ENCODE measurements at regions not wholly inside any gene's neighbourhood (a gene's known extent, or its start where the extent isn't known, plus 50 kb on each side); places are given as distances from the start of the nearest gene placed in this dataset.

DNA sequence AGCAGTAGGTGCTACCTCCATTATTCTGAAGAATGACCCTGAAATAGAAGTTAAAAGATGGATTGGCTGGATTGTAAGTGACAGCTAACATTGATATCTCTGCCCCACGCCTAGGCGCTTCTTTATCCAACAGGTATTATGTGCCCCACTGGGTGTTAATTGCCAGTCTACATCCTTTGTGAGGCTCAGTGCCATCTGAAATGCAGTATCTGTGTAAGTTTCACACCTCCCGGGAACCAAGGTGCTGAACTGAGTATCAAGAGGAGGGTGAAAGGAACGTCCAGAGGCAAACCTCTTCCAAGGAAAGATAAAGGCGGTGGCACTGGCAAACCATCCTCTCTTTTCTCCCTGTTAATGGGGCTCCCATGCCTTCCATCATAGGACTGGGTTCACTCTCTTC, 181.1 kb upstream of the UBL3 start:
- no peak for DNase-seq (ENCODE audit: low read depth)

DNA sequence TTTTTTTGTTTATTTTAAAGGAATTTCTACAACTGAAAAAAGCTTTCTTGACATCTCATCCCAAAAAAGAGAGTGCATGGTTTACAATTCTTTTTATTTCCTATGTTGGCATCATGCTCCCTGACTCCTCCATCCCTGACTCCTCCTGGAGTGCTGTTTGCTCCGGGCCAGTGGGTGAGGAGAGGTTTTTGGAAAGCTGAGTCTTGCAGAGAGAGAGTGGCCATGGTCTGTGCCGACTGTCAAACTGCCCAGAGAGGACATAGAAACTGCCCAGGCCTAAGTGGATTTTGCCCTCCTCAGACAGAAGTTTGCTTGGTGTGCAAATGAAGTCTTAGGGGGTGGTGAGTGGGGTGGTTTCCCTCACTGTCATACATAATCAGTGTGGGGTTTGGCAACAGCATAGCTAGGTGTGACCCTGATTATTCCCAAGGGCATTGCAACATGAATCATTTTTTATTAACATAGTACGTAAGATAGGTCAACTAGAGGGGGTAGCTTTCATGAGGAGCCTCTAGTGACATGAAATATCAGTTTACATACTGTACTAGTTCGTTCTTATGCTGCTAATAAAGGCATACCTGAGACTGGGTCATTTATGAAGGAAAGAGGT, 179.8 kb upstream of the UBL3 start:
- no peak for DNase-seq (ENCODE audit: low read depth)

- DNase-seq (ENCODE audit: low read depth): no peak
Measured at GRCh38 chr13:30027569-30028455, 177.4 kb upstream of the UBL3 start.

DNA sequence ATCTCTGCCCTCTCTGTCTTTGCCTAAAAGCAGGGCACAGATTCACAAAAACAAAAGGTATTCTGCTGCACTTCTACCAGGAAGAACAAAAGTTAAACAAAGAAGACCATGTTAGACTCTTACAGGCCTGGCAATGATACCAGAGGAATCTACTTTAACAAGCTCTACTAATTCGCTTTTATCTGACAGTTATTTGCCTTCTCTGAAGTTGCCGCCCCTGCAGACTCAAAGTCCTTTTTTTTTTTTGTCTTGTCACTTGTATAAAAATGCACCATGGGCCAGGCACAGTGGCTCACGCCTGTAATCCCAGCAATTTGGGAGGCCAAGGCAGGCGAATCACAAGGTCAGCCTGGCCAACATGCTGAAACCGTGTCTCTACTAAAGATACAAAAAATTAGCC, 176.5 kb upstream of the UBL3 start:
- DNase-seq (ENCODE audit: low read depth): no peak

- no peak for DNase-seq (ENCODE audit: low read depth)
Measured at GRCh38 chr13:30026093-30026492, 175.7 kb upstream of the UBL3 start.

DNA sequence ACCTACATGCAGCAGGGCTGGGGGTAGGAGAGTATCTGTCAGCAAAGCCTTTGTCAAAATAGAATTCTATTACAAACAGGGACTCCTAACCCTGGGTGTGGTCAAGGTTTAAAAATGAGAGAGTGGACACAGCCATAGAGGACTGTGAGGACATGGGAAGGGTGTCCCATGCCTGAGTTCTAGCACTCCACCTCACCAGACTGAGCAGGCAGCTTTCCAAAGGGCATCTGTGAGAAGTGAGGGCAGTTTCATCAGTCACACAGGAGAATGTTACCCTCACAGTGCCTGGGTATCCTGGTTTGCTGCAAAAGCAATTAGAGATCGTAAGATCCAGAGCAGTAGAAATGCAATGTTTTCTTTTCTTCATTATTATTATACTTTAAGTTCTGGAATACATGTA, 174.9 kb upstream of the UBL3 start:
- no peak for DNase-seq (ENCODE audit: low read depth)

DNA sequence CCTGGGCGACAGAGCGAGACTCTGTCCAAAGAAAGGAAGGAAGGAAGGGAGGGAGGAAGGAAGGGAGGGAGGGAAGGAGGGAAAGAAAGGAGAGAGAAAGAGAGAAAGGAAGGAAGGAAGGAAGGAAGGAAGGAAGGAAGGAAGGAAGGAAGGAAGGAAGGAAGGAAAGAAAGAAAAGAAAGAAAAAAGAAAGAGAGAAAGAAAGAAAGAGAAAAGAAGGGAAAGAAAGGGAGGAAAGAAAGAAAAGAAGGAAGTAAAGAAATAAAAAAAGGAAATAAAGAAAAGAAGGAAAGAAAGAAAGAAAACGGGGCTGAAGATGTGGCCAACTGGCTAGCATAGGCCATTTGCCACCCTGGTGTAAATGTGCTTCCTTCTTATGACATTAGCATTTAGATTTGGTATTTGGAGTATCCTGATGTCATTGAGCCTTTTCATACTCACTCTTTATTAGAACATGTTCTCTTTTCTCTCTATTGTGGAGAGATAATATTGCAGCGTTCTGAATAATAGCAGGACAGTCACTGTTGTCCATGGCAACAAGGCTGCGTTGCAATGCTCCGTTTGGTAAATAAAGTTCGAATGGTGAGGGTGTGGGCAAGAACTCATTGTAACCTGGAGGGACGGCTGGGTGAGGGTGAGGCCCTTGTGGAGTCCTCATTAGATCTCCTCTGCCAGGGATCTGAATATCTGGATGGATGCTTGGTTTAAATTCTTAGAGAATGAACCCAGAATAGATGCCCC, 173.9 kb upstream of the UBL3 start:
- no peak for DNase-seq (ENCODE audit: low read depth)

DNA sequence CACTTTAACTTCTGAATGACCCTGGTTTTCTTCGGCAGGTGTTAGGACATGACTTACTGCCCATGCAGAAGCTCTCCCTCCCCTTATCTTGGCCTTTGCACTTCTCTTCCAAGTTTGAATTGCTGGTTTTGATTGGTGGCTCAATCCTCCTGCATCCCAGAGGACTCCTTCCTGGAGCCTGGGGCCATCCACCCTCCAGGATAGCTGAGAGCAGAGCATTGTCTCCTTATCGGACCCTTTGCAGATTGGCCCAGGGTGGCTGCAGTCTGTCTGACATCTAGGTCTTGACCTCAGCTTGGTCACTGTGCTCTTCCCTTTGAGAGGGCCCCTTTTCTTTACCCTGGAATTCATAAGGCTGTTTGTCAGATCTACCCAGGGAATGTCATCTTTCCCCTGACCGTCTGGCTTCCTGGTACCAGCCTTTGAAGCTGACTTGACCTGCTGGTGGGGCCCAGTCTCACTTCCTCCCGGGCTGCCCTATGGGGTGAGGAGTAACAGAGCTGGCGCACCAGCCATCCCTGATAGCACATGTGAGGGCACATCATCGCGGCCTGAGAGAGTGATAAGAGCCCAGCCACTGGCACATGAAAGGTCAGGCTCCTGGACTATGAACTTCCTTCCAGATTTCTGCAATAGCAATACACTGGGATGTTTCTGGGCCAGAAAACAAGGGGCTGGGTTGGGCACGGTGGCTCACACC, 172.9 kb upstream of the UBL3 start:
- DNase-seq (ENCODE audit: low read depth): no peak

DNA sequence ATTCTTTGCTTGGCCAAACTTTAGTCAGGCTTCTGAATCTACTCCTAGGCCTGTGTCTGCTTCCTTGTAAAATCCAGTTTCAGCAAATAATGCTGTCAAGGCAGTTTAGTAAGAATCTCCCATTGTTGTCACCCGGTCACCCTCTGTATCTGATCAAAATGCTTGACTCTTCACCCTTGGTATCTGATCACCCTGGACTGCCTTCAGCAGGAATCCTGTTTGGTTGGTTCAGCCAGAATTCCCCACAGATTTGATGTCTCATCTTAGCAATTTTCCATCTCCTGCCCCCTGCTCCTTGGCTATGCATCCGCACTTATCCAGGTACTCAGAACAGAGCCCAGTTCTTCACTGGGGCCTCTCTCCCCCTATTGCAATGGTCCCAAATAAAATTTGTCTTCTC, 172.4 kb upstream of the UBL3 start:
- DNase-seq (ENCODE audit: low read depth): no peak

DNA sequence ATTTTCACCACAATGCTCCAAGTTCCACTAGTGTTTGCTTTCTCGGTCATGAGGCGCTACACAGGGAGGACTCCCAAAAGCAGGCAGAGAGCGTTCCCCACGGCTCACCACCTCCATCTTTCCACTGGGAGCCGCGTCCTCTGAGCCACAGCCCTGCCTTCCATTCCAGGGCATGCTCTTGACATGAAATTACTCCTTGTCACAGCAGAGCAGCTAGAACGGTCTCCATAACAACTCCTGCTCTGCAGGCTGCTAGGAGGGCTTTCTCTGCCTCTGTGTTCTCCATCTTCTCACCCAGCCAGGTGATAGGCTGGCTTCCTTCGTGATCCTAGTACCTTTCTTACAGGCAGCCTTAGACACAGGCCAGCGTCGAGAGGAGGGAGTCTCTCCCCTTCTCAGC, 171.8 kb upstream of the UBL3 start:
- no peak for DNase-seq (ENCODE audit: low read depth)

DNA sequence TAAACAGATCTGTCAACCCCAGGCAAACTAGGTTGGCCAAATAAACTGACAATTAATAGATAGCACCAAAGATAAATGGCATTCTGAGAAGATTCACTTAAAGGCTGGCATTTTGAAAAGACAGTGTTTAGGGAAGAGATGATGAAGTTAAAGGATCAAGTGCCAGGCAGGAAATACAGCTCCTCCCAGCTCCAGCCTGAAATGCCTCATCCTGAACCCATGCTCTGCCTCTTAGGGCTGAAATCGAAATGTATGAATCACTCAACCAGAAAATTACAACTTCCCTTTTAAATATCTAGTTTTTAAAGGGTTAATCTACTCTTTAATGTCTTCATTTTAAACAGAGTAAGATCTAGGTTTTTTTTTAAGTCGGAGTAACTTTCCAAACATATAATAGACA, 171.2 kb upstream of the UBL3 start:
- DNase-seq (ENCODE audit: low read depth): no peak

DNA sequence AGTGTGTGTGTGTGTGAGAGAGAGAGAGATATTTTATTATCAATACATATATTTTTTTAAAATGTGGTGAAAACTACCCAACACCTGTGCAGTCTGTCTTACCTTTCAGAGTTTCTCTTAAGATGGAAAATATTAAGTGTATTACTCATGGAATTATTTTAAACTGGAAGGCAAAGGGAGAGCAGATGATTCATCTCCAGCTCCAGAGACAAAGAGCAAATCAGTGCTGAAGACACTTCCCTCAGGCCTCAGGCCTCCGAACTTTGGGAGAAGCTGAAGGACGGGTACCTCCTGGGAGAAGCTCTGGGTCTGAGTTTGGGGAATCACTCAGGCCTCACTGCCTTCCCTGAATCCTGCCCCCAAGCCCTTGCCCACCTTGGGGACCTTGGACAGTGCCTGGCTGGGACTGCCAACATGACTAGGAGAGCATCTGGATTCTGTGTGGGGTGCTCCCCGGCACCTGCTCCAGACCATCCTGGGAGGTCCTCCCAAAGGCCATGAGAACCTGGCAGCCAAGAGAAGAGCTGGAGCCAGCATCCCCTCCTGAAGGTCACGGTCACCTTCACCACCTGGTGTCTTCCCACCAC, 170.4 kb upstream of the UBL3 start:
- no peak for DNase-seq (ENCODE audit: low read depth)

DNA sequence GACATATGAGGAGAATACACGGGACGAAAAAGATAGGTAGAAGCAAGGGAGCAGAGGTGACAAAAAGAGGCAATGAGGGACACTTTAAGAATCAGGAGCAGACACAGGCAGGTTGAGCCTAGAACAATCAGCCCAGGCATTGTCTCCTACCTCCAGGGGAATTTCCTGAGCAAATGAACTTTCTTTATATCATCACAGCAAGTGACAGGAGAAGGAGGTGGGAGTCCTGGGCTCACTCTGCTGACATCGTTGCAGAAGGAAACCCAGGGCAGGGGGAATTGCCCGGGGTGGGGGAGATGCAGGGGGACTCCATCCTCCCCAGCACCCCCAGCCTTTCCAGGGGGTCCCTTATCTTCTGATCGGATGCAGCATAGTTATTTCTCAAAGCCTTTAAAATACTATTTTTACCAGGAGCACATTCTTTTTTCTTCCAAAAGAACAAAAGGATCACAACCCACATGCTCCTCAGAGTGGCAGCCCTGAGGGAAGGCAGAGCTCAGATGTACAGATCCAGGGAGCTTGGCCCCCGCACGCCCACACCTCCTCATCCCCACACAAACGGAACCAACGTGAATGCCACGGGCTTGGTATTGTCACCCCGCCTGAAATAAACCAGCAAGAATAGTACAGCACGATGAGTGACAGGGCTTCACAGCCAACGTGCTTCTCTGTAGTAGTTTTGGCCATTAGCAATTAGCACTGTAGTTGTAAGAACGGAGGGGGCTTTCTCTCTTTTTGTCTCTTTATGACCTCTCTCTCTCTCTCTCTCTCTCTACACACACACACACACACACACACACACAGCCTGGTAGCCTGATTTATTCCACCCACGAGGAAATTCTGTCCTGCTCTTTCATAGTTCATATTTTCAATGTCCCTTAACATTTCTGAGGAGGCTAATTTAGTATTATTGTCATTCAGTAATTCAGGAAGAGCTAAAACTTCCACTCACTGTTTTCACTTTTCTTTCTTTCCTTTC, 169.5 kb upstream of the UBL3 start:
- DNase-seq (ENCODE audit: low read depth): no peak

GRCh38 chr13:30017880-30018279, 167.5 kb upstream of the UBL3 start:
- no peak for DNase-seq (ENCODE audit: low read depth)

GRCh38 chr13:30016398-30016797, 166.0 kb upstream of the UBL3 start:
- no peak for DNase-seq (ENCODE audit: low read depth)

- DNase-seq (ENCODE audit: low read depth): no peak
Measured at GRCh38 chr13:30009411-30009810, 159.0 kb upstream of the UBL3 start.

DNA sequence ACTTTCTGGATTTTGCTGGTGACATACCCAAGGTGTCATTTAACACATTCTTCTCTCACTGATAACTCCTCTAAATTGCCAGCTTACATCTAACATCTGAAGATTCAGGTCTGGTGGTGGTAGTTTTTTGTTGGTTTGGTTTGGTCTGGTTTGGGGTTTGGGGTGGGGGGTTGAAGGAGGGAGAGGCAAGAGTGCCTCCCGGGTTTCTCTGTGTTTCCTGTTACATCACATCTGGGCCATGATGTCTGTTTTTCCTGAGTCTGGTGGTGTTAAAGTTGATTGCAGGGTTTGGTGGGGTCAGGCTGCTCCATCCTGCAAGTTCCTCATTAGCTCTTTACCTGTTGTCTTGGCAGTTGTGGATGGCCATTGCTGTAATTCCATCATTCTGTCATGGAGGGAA, 155.8 kb upstream of the UBL3 start:
- no peak for DNase-seq (ENCODE audit: low read depth)

GRCh38 chr13:30004204-30004603, 153.8 kb upstream of the UBL3 start:
- no peak for DNase-seq (ENCODE audit: low read depth)

DNA sequence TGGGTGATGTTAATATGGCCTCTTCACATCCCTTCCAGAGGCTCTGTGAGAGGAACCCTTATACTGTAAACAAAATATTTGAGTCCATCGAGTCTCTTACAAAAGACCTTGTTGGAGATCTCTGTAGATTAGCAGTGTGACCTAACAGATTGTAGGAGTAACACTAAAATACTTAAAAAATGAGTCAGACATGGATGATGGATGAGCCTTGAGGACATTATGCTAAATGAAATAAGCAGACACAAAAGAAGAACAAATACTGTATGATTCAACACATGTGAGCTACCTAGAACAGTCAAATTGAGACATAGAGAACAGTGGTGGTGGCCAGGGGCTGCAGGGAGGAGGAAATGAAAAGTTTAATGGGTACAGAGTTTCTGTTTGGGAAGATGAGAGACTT, 152.2 kb upstream of the UBL3 start:
- no peak for DNase-seq (ENCODE audit: low read depth)

GRCh38 chr13:30000370-30000765, 150.0 kb upstream of the UBL3 start:
- no peak for DNase-seq (ENCODE audit: low read depth)

Data from T follicular helper cell (primary cell).